MM.1S (cell line): ENCODE measurements at regions not wholly inside any gene's neighbourhood (a gene's known extent, or its start where the extent isn't known, plus 50 kb on each side); places are given as distances from the start of the nearest gene placed in this dataset.

Source experiments
- DNase-seq: peaks from one replicate; pipeline ENCODE4 v3.0.0-alpha.2; 2015
- H2AFZ ChIP-seq: fragments of 300-600 bp; sonication (generic); 2 replicates; pipeline ENCODE4 v1.6.0; 2016; ENCODE audit warnings: antibody characterized with exemption, low read length
- H3F3A ChIP-seq: fragments of 300-600 bp; sonication (generic); 2 replicates; pipeline ENCODE4 v1.6.1; 2016; ENCODE audit warnings: mild to moderate bottlenecking, antibody characterized with exemption, low read length, moderate library complexity, mixed read lengths; ENCODE audit not compliant: insufficient read depth
- H3K27ac ChIP-seq: fragments of 300-600 bp; sonication (generic); 2 replicates; pipeline ENCODE4 v1.5.1; 2016; ENCODE audit warnings: mild to moderate bottlenecking, low read length
- H3K27me3 ChIP-seq: fragments of 300-600 bp; sonication (generic); replicated peaks from 2 replicates; pipeline ENCODE4 v1.6.0; 2016; ENCODE audit warnings: low read length; ENCODE audit not compliant: insufficient read depth
- H3K36me3 ChIP-seq: fragments of 300-600 bp; sonication (generic); replicated peaks from 2 replicates; pipeline ENCODE4 v1.6.1; 2016; ENCODE audit warnings: mild to moderate bottlenecking, low read length, mixed read lengths; ENCODE audit not compliant: insufficient read depth
- H3K4me1 ChIP-seq: fragments of 300-600 bp; sonication (generic); 2 replicates; pipeline ENCODE4 v1.6.1; 2016; ENCODE audit warnings: low read length, mixed read lengths
- H3K4me2 ChIP-seq: fragments of 300-600 bp; sonication (generic); 2 replicates; pipeline ENCODE4 v1.6.0; 2016; ENCODE audit warnings: low read depth, low read length
- H3K4me3 ChIP-seq: fragments of 300-600 bp; sonication (generic); 2 replicates; pipeline ENCODE4 v1.5.1; 2016; ENCODE audit warnings: low read length, mixed read lengths
- H3K79me2 ChIP-seq: fragments of 300-600 bp; sonication (generic); 2 replicates; pipeline ENCODE4 v1.6.1; 2016; ENCODE audit warnings: mixed run types, low read length, mixed read lengths
- H3K9ac ChIP-seq: fragments of 300-600 bp; sonication (generic); 2 replicates; pipeline ENCODE4 v1.6.1; 2016; ENCODE audit warnings: low read length, mixed read lengths
- H3K9me2 ChIP-seq: fragments of 300-600 bp; sonication (generic); replicated peaks from 2 replicates; pipeline ENCODE4 v1.6.1; 2016; ENCODE audit warnings: mild to moderate bottlenecking, low read length, mixed read lengths; ENCODE audit not compliant: insufficient read depth
- H3K9me3 ChIP-seq: fragments of 300-600 bp; sonication (generic); replicated peaks from 2 replicates; pipeline ENCODE4 v1.6.1; 2016; ENCODE audit warnings: mild to moderate bottlenecking, low read length, mixed read lengths; ENCODE audit not compliant: insufficient read depth
- H4K20me1 ChIP-seq: fragments of 300-600 bp; sonication (generic); 2 replicates; pipeline ENCODE4 v1.6.1; 2016; ENCODE audit warnings: mild to moderate bottlenecking, low read length, moderate library complexity, mixed read lengths; ENCODE audit not compliant: insufficient read depth
- EZH2 ChIP-seq: fragments of 300-600 bp; sonication (generic); optimal IDR thresholded peaks from 2 replicates; pipeline ENCODE3; 2017; ENCODE audit warnings: low read depth, mild to moderate bottlenecking, antibody characterized with exemption, low read length, mixed read lengths
- EZH2phosphoT487 ChIP-seq: fragments of 300-600 bp; sonication (generic); IDR thresholded peaks from 2 replicates; pipeline ENCODE4 v1.6.1; 2018; ENCODE audit warnings: antibody characterized with exemption, low read length
- TF ChIP-seq, protein P1 (sequence below): fragments of 300-600 bp; sonication (generic); IDR thresholded peaks from 2 replicates; pipeline ENCODE4 v1.5.1; 2016; ENCODE audit warnings: antibody characterized with exemption, low read length, mixed read lengths

DNA sequence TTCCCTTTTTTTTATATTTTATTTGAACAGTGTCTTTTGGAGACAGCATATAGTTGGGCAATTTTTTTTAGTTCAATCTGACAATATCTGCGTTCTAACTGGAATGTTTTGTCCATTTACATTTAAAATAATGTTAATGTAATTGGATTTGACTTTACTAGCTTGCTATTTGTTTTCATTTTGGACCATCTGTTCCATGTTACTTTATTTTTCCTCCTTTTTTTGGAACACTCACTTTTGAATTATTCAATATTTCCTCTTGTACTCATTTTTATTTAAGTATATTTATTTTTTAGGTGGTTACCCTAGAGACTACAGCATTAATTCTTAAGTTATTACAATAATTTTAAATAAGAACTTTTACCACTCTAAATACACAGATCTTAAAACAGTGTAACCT, 62.8 kb upstream of the C1orf87 start:
- TF ChIP-seq EZH2phosphoT487 (no peak), EZH2 (no peak)
- TF ChIP-seq, protein P1, sequence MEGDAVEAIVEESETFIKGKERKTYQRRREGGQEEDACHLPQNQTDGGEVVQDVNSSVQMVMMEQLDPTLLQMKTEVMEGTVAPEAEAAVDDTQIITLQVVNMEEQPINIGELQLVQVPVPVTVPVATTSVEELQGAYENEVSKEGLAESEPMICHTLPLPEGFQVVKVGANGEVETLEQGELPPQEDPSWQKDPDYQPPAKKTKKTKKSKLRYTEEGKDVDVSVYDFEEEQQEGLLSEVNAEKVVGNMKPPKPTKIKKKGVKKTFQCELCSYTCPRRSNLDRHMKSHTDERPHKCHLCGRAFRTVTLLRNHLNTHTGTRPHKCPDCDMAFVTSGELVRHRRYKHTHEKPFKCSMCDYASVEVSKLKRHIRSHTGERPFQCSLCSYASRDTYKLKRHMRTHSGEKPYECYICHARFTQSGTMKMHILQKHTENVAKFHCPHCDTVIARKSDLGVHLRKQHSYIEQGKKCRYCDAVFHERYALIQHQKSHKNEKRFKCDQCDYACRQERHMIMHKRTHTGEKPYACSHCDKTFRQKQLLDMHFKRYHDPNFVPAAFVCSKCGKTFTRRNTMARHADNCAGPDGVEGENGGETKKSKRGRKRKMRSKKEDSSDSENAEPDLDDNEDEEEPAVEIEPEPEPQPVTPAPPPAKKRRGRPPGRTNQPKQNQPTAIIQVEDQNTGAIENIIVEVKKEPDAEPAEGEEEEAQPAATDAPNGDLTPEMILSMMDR, result no peak
- Histone ChIP-seq H3K36me3 (no peaks in the 10 kb centered on the region), H3K4me3 (no peak overlapping the region), H3K9ac (no peak overlapping the region), H3K79me2 (no peaks in the 10 kb centered on the region), H3K27ac (no peak overlapping the region), H3K27me3 (no peaks in the 10 kb centered on the region), H4K20me1 (no peaks in the 10 kb centered on the region), H2AFZ (no peak overlapping the region), H3K9me2 (no peaks in the 10 kb centered on the region), H3K9me3 (no peaks in the 10 kb centered on the region), H3F3A (no peaks in the 10 kb centered on the region), H3K4me1 (no peaks in the 10 kb centered on the region), H3K4me2 (no peak overlapping the region)
- DNase-seq, result no peak

DNA sequence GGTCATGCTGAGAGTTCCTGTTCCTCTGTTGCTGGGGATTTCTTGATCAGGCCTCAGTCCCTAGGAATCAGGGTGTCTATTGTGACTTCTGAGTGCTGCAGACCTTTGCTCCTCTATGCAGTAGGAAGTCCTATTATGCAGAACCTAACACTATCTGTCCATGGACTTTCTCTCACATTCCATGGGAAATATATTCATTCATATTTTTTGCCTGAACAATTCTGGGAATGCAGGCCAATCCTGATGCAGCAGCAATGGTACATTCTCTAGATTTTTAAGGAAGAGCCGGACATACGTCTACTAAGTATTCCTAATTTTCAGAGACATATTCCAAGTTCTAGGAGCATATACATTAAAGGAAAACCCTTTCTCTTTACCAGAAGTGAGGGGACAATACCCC, 61.1 kb upstream of the C1orf87 start:
- no peaks in the 10 kb centered on the region for H3K9me3 ChIP-seq
- H3K27me3 ChIP-seq, result no peaks in the 10 kb centered on the region
- H3K4me2 ChIP-seq, result no peak overlapping the region
- no peaks in the 10 kb centered on the region for H3K36me3 ChIP-seq
- no peak overlapping the region for H2AFZ ChIP-seq
- TF ChIP-seq, protein P1, result no peak
- TF ChIP-seq EZH2 (no peak), EZH2phosphoT487 (no peak)
- no peak for DNase-seq
- no peaks in the 10 kb centered on the region for H3K79me2 ChIP-seq
- H3F3A ChIP-seq, result no peaks in the 10 kb centered on the region
- 0 out of 2 replicates have a peak, but pooled peaks cover 1% of the 10 kb centered on the region for H3K4me1 ChIP-seq
- no peak overlapping the region for H3K9ac ChIP-seq
- H3K4me3 ChIP-seq, result no peak overlapping the region
- H4K20me1 ChIP-seq, result no peaks in the 10 kb centered on the region
- H3K27ac ChIP-seq, result no peak overlapping the region
- H3K9me2 ChIP-seq, result no peaks in the 10 kb centered on the region

DNA sequence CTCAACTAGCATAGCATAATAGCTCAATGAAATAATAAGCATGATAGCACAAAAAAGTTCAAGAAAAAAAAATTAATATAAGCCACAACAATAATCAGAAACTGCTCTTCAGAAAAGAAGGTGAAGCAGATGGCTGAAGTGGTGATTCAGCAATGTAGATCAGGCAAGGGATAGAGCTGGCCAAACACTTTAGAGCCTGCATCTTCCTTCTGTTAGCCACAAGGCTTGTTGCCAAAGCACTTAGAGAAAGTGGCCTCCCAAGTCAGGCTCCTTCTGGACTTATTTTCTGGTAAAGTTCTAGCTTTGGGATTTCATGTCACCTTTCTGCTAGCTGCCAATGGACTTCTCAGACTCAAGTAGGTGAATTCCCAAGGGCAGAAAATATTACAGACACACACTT, 60.3 kb upstream of the C1orf87 start:
- Histone ChIP-seq H3K4me1 (peaks cover 6% of the 10 kb centered on the region; the same call in 1 of the 2 replicates), H3K27ac (no peak overlapping the region), H3K9me2 (no peaks in the 10 kb centered on the region), H4K20me1 (no peaks in the 10 kb centered on the region), H3K4me3 (no peak overlapping the region), H3K27me3 (no peaks in the 10 kb centered on the region), H3F3A (no peaks in the 10 kb centered on the region), H3K36me3 (no peaks in the 10 kb centered on the region), H3K9ac (no peak overlapping the region), H2AFZ (no peak overlapping the region), H3K79me2 (no peaks in the 10 kb centered on the region), H3K9me3 (no peaks in the 10 kb centered on the region), H3K4me2 (no peak overlapping the region)
- no peak for DNase-seq
- no peak for TF ChIP-seq EZH2
- TF ChIP-seq, protein P1, result no peak
- TF ChIP-seq EZH2phosphoT487, result no peak
